Gastrocnemius medialis (tissue), 4 donors: ENCODE measurements at regions not wholly inside any gene's neighbourhood (a gene's known extent, or its start where the extent isn't known, plus 50 kb on each side); places are given as distances from the start of the nearest gene placed in this dataset.
"Not testable (repeated sequence)": the region's sequence is repeated elsewhere in the genome, so short reads cannot be mapped to it uniquely, and the experiment has no call there.

Experiments used
- ATAC-seq, 2 donors: fragments of 150-250 bp; one replicate each; pipeline ENCODE4 v1.9.1; 2016
- DNase-seq, 2 donors: peaks; one replicate each; pipeline ENCODE4 v3.0.0-alpha.2; 2019
- H3K27ac ChIP-seq, 4 donors: fragments of 200-600 bp; sonication (generic); 1 replicate in 1 of 4; 2 replicates in 3 of 4; pipeline ENCODE4 v1.5.1; 2016 to 2018; ENCODE audit warnings: mild to moderate bottlenecking in 2 of 4, moderate library complexity in 1 of 4
- H3K27me3 ChIP-seq, 3 donors: fragments of 200-600 bp; sonication (generic) in 2 of 3; 1 replicate in 1 of 3; 2 replicates in 2 of 3; pipeline versions ENCODE4 v1.5.1 to v1.6.0; 2016 to 2019; ENCODE audit warnings: mild to moderate bottlenecking in 1 of 3, moderate library complexity in 1 of 3
- H3K36me3 ChIP-seq, 2 donors: fragments of 200-600 bp; sonication (generic) in 1 of 2; one replicate each; pipeline ENCODE4 v1.5.1; 2017 to 2018
- H3K4me1 ChIP-seq, 2 donors: fragments of 200-600 bp; sonication (generic) in 1 of 2; one replicate each; pipeline ENCODE4 v1.5.1; 2016 to 2017; ENCODE audit warnings: mild to moderate bottlenecking in 2 of 2
- H3K4me3 ChIP-seq, 4 donors: fragments of 200-600 bp; sonication (generic) in 3 of 4; 1 replicate in 1 of 4; 2 replicates in 3 of 4; pipeline ENCODE4 v1.5.1; 2016 to 2019; ENCODE audit warnings: mild to moderate bottlenecking in 2 of 4
- H3K9me3 ChIP-seq, 3 donors: fragments of 200-600 bp; sonication (generic) in 2 of 3; 1 replicate in 1 of 3; 2 replicates in 2 of 3; pipeline ENCODE4 v1.5.1; 2016 to 2019
- in situ Hi-C, 4 donors: fragments of 200-750 bp; cut with MboI; loops; one replicate each; pipeline versions ENCODE4 v1.15.0 to v1.8.0; 2017; ENCODE audit warnings: low sequenced_read_pairs in 4 of 4
- intact Hi-C: fragments of 100-400 bp; cut with DNase I; formaldehyde crosslinking; loops from one replicate; pipeline ENCODE4 v1.15.1; 2023; ENCODE audit warnings: low total_unique reads

DNA sequence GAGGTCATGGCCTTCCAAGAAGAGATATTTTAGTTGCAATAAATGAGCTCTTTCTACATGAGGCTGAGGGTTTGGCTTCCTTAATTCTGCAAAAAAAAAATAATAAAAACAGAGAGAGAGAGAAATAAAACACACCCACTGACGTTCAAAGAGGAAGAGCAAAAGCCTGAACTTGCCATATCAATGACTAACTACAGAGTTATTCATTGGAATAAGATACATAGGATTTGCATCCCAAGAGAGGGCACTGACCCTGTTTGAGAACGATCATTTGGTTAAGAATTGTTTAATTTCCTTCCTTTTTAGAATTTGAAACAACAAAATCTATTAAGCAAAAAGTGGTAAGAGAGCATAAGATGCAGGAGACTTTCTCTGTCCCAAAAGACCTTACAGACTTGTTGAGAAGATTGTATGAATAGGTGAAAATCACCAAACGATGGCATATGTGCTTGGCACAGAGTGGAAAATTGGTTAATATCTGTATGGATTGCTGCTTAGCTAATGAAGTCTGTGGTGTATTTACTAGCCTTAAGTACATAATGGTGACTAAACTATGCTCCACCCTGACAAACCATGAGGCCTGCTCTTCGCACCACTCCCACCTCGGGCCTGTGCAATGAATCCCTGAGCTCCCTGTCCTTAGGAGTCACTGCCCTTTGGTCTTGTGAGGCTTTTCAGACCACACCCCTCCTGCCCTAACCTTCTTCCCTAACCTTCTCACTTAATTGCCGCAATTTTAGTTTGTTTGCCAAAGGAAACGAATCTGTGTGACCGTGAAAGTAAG is 479.0 kb downstream of the TUBA3C start:
- H3K27me3 ChIP-seq, H3K27ac ChIP-seq, in situ Hi-C loops, intact Hi-C loops, H3K4me1 ChIP-seq, H3K9me3 ChIP-seq, H3K36me3 ChIP-seq, DNase-seq, H3K4me3 ChIP-seq, ATAC-seq: not testable (repeated sequence)

DNA sequence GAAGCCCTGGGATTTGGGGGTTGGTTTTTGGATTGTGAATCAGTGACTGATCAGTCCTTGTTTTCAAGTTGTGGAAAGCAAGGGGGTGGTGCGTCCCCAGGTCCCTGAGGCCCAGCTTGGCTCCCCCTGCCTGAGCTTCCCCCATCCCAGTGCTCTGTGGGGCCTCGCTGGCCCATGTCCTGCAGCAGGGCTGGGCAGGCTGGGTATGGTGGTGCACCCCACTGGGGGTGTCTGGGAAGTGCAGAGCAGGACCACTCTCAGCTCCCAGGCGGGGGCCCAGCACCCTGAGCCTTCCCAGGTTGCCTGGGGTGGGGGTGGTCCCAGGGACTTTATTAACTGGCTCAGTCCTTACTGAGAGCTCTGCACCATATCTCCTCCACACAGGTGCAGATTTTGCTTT is 483.3 kb downstream of the TUBA3C start:
- intact Hi-C loops, H3K4me1 ChIP-seq, H3K36me3 ChIP-seq, H3K4me3 ChIP-seq, H3K27me3 ChIP-seq, ATAC-seq, in situ Hi-C loops, DNase-seq, H3K9me3 ChIP-seq, H3K27ac ChIP-seq: not testable (repeated sequence)

DNA sequence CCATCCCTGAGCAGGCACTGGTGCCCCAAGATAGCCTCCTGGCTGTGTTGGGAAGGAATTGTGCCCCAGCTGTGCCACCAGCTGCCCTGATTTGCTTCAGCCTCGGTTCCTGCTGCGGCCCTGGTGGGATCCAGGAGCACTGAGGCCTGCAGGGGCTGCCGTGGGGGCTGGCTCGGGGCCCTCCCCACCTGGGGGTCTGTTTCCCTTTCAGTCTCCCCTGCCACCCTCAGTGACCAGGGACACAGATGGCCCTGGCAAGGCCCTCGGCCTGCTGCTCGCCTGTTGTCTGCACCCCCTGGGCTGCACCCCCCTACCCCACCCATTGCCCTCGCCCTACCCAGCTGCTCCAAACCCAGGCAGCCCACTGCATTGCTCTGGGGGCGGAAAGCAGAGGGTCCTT is 483.8 kb downstream of the TUBA3C start:
- H3K36me3 ChIP-seq, intact Hi-C loops, H3K27me3 ChIP-seq, H3K9me3 ChIP-seq, H3K27ac ChIP-seq, ATAC-seq, in situ Hi-C loops, H3K4me3 ChIP-seq, DNase-seq, H3K4me1 ChIP-seq: not testable (repeated sequence)

DNA sequence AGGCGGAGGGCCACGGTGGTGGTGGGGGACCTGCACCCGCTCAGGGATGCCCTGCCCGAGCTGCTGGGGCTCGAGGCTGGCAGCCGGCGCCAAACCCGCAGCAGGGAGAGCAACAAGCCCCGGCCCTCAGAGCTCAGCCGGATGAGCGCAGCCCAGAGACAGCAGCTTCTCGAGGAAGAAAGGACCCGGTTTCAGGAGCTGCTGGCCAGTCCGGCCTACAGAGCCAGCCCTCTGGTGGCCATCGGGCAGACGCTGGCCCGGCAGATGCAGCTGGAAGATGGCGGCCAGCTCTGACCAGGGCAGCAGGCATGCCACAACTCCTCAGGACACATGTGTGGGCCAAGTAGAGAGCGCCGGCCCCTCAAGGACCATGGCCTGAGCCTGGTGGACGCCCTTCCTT is 484.4 kb downstream of the TUBA3C start:
- H3K9me3 ChIP-seq, in situ Hi-C loops, H3K27me3 ChIP-seq, DNase-seq, intact Hi-C loops, H3K4me1 ChIP-seq, ATAC-seq, H3K4me3 ChIP-seq, H3K27ac ChIP-seq, H3K36me3 ChIP-seq: not testable (repeated sequence)

DNA sequence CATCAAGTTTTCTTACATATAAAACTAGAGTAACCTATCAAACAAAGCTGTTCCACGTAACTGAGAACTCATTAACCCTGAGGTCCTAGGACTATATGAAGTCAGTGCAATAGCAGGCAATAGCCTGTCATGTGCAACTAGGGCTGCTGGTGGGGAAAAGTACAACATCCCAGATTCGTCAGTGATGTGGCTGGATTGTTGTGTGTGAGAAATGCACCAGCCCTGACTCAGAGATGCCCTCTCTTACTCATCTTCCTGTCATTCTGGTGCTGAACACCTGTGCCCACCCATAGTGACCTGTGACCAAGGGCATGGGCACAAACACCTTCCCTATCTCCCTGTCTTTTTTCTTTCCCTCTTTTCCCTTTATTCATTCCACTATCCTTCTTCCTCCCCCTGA is 504.2 kb downstream of the TUBA3C start:
- DNase-seq, H3K4me1 ChIP-seq, in situ Hi-C loops, H3K36me3 ChIP-seq, H3K27ac ChIP-seq, H3K27me3 ChIP-seq, H3K4me3 ChIP-seq, ATAC-seq, intact Hi-C loops, H3K9me3 ChIP-seq: not testable (repeated sequence)

DNA sequence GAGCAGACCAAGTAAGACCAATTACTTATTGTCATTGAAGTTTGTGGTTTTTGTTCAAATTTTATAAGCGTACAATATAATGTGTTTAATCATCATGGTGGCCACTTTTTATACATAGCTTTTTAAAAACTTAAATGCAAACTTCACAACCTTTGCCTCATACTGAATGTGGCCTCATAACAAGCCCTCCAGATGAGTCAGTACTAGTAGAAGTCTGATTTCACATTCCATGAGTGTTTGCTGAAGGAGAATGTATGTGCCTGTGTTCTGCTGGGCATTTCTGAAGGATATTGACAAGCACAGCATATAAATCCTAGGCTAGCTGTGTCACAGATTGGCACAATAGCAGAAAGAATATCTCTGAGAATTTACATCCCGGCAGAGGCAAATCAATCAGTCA is 506.4 kb downstream of the TUBA3C start:
- H3K36me3 ChIP-seq, in situ Hi-C loops, DNase-seq, ATAC-seq, H3K9me3 ChIP-seq, H3K27me3 ChIP-seq, H3K27ac ChIP-seq, H3K4me1 ChIP-seq, H3K4me3 ChIP-seq, intact Hi-C loops: not testable (repeated sequence)

DNA sequence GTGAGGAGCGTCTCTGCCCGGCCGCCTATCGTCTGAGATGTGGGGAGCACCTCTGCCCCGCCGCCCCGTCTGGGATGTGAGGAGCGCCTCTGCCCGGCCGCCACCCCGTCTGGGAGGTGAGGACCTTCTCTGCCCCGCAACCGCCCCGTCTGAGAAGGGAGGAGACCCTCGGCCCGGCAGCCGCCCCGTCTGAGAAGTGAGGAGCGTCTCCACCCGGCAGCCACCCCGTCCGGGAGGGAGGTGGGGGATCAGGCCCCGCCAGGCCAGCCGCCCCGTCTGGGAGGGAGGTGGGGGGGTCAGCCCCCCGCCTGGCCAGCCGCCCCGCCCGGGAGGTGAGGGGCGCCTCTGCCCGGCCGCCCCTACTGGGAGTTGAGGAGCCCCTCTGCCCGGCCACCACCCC is 507.8 kb downstream of the TUBA3C start:
- H3K27ac ChIP-seq, in situ Hi-C loops, H3K4me3 ChIP-seq, H3K9me3 ChIP-seq, H3K36me3 ChIP-seq, H3K4me1 ChIP-seq, intact Hi-C loops, DNase-seq, H3K27me3 ChIP-seq, ATAC-seq: not testable (repeated sequence)

DNA sequence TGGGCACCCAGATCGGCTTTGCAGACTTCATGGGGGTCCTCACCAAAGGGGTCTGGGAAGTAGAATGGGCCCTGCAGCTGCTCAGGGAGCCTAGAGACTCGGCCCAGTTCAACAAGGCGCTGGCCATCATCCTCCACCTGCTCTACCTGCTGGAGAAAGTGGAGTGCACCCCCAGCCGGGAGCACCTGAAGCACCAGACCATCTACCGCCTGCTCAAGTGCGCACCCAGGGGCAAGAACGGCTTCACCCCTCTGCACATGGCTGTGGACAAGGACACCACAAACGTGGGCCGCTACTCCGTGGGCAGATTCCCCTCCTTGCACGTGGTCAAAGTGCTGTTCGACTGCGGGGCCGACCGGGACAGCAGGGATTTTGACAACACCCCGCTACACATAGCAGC is 515.0 kb downstream of the TUBA3C start:
- intact Hi-C loops, H3K4me1 ChIP-seq, in situ Hi-C loops, H3K9me3 ChIP-seq, ATAC-seq, H3K36me3 ChIP-seq, DNase-seq, H3K27ac ChIP-seq, H3K27me3 ChIP-seq, H3K4me3 ChIP-seq: not testable (repeated sequence)

DNA sequence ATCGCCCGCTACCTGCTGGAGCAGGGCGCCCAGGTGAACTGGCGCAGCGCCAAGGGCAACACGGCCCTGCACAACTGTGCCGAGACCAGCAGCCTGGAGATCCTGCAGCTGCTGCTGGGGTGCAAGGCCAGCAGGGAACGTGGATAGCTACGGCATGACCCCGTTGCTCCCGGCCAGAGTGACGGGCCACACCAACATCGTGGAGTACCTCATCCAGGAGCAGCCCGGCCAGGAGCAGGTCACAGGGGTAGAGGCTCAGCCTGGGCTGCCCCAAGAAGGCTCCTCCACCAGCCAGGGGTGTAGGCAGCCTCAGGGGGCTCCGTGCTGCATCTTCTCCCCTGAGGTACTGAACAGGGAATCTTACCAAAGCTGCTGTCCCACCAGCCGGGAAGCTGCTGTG is 515.9 kb downstream of the TUBA3C start:
- ATAC-seq, H3K27me3 ChIP-seq, DNase-seq, in situ Hi-C loops, intact Hi-C loops, H3K27ac ChIP-seq, H3K36me3 ChIP-seq, H3K9me3 ChIP-seq, H3K4me1 ChIP-seq, H3K4me3 ChIP-seq: not testable (repeated sequence)

DNA sequence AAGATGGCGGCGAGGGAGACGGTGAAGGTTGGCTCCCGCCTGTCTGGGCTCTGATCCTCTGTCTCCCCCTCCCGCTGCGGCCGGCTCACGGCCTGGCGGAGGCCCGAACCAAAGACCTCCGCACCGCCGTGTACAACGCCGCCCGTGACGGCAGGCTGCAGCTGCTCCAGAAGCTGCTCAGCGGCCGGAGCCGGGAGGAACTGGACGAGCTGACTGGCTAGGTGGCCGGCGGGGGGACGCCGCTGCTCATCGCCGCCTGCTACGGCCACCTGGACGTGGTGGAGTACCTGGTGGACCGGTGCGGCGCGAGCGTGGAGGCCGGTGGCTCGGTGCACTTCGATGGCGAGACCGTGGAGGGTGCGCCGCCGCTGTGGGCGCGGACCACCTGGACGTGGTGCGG is 516.5 kb downstream of the TUBA3C start:
- ATAC-seq, DNase-seq, intact Hi-C loops, H3K9me3 ChIP-seq, H3K36me3 ChIP-seq, H3K27me3 ChIP-seq, in situ Hi-C loops, H3K4me1 ChIP-seq, H3K27ac ChIP-seq, H3K4me3 ChIP-seq: not testable (repeated sequence)
